HEK293T (cell line): ENCODE measurements at regions not wholly inside any gene's neighbourhood (a gene's known extent, or its start where the extent isn't known, plus 50 kb on each side); places are given as distances from the start of the nearest gene placed in this dataset.

Experiments used
- FOXM1 ChIP-seq: fragments of 450-650 bp; IDR thresholded peaks from 2 replicates; pipeline ENCODE4 v1.6.1; 2017; ENCODE audit warnings: mild to moderate bottlenecking, borderline replicate concordance
- SP1 ChIP-seq: fragments of 450-650 bp; IDR thresholded peaks from 2 replicates; pipeline ENCODE4 v1.6.1; 2017

- TF ChIP-seq FOXM1: no peak
- no peak for TF ChIP-seq SP1
Measured at GRCh38 chr18:45335282-45336043, 279.8 kb upstream of the SLC14A2 start.
